HG03060 (cell line): ENCODE measurements at regions not wholly inside any gene's neighbourhood (a gene's known extent, or its start where the extent isn't known, plus 50 kb on each side); places are given as distances from the start of the nearest gene placed in this dataset.
"Not testable (repeated sequence)": the region's sequence is repeated elsewhere in the genome, so short reads cannot be mapped to it uniquely, and the experiment has no call there.

Experiments
- ATAC-seq: cut with Tn5 transposase; IDR thresholded peaks from one replicate; pipeline ENCODE4 v1.9.1; 2021; ENCODE audit warnings: low read depth, moderate number of reproducible peaks; ENCODE audit not compliant: unreplicated experiment

DNA sequence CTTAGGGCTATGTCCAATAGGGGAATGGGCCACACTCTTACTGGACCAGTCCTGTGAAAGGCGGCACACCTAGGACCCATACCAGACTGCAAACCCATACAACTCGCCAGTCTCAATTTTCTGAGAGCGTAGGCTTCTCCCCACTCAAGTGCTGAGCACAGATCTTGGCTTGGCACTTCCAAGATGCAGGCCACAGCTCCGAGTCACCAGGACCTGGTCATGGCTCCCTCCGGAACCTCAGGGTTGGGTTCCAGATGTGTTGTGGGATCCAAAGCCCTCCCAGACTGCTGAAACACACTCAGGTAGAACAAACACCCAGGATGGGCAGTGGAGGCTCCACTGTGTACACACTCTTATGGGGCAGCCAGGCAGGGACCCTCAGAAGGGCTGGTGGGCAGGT, 103.3 kb downstream of the TMEM144 start:
- ATAC-seq, result no peak

DNA sequence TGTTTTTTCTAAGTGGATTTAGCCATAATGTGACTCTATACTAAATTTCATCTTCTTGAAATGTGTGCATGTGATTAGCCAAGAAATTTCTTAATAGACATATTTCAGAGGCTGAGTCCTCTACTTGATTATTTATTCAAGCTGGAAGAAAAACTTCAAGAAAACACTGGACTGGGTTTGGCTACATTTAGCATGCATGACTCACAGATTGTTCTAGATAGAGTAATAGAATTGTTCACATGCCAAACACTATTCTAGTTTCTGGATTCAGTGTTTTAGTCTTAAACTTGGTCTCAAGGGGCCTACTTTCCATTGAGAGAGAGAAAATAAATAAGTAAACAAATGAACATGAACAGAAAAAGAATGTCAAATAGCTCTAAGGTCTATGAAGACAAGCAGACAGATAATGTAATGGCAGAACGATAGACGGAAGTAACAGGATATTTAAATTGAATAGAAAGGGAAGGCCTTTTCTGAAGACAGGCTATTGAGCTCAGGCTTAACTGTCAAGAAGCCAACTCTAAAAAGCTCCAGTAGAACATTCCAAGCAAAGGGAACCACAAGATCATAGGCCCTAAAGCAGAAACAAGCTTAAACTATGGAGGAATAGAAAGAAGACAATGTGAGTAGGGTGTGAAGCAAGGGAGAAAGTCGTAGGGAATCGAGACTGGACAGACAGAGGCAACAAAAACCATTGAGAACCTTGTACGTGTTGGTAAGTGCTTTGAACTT, 104.6 kb downstream of the TMEM144 start:
- ATAC-seq, result no peak

DNA sequence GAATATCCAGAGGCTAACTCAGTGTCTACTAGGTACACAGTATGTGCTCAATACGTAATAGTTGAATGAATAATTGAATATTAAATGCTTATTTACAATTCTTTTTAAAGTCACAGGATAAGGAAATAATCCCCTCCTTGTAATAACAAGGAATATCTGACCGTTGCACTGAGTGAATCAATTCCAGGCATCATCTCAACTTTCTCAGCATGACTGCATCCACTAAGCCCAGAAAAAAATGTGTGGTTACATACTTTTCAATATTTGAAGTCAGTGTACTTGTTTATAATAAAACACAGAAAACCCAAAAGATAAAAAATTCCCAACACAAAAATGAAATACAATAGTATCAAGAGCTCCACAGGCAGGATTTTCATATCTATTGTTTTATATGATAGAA, 105.4 kb downstream of the TMEM144 start:
- ATAC-seq, result no peak

DNA sequence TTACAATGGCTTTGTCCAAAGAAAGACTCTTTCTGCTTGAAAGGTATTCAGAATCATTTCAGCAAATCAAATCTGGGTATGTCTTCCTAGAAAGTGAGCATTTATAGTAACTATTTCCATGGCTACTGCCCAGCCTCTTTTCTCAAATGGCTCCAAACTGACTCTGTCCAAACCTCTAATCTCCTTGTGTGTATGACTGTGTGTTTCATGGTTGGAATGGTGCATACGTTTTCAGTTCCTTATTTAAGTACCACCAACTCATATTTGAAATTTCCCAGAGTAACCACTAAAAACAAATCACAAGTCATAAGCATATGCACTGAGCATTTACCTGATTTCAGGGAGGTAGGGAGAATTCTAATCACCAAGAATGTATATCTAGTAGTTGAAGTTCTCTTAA, 106.0 kb downstream of the TMEM144 start:
- peak; percentile 47 for ATAC-seq

DNA sequence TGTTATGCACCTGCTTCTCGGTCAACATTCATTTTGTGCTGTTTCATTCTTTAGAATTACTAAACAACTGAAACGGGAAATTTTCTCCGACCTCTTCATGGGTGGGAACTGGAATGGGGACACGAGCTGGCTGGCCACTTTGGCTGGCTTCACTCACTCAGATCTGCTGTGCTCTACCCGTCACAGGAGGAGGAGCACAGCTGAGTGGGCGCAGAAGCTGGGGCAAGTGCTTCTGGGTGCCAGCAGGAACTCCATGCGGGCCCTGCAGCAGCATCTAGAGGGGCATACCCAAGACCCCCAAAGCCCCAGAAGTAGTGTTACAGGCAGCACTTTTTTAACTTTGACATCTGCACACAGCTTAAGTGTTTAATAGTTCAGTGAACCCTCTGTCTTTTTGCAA, 109.6 kb downstream of the TMEM144 start:
- no peak for ATAC-seq

DNA sequence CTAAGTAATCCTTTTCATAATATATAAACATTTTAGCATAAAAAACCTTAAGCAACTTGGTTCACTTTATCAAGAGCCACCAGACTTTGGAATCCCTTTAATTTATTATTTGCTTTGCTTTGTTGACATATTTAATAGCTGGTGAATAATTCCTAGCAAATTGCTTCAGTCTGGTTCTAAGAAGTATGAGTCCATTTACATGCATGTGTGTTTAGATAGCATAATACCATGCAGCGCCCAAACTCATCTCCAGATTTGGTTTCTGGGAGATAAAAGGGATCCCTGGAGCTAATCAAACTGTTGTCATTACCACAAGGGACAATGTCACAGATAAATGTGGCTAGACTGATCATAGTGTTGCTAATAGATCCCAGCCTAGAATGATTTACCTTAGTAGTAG, 111.8 kb downstream of the TMEM144 start:
- ATAC-seq, result no peak

DNA sequence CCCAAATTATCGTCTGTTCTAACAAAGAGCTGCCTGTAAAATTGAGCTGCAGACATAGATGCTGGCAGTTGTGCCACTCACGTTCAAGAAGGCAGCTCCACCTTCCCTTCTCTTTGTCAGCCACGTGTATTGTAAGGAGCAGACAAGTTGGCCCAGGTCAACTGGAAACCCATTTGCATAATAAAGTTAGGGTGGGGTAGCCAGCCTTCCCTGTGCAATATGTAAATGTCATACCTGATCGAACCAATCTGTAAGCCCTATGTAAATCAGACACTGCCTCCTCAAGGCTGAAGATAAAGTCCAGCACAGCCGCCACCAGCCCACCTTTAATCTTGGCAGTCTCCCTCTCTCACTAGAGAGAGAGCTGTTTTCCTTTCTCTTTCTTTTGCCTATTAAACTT, 117.2 kb downstream of the TMEM144 start:
- ATAC-seq, result no peak

DNA sequence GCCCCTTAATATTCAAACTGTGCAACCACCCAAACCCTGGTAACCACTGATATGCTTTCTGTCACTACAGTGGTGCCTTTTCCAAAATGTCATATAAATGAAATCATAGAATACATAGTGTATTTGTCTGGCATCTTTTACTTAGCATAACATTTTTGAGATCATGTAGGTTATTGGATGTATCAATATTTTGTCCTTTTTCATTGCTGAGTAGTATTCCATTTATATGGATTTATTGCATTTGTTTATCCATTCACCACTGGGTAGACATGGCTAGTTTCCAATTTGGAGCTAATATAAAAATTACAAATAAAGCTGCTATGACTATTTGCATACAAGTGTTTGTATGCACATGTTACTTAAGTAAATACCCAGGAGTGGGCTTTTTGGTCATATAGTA, 121.6 kb downstream of the TMEM144 start:
- no peak for ATAC-seq

DNA sequence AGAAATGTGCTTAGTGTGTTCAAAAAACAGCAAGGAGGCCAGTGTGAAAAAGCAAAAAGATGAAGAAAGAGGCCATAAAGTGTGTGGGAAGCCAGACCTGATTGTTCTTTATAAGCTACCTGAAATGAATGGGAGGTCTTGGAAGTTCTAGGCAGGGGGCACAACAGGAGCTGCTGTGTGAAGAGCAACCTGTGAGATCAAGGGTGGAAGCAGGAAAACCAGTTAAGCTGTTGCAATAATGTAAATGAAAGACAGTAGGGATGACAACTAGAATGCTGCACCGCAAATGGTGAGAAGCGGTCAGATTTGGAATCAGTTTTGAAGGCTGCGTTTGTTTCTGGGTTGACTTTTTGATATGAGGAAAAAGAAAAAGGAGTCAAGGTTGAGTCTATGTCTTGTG, 123.5 kb downstream of the TMEM144 start:
- no peak for ATAC-seq

DNA sequence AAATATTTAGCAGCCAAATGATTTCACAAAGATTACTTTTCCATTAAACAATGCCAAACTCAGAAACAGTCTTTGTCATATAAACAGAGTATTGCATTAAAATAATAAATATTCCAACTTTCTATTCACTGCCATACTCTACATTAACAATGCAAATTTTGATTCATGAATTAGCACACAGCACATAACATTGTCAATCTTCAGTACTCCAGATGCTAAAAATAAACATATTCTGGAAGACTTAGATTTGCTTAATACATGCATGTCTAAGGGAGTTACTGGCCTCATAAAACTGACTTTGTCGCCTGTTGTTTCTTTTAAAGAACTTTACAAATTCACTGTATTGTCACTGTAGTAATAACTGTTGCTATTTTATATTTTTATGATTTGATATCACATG, 131.6 kb downstream of the TMEM144 start:
- ATAC-seq, result no peak

DNA sequence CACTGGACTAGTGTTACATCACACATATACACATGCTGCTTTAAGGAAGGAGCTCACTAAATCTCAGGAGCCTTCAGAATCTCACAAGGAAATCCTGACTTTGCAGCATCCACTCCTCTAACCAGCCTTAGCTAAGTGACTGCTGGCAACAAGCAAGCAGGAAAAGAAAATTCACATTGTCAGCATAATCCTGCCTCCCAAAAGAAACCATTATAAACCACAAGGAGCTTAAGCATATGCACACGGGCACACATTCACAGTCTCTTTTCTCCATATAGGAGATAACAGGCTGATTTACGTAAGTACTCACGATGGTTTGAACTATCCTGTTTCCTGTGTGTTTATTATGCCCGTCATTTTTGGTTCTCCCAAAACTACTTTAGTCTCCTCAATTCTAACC, 136.3 kb downstream of the TMEM144 start:
- no peak for ATAC-seq

DNA sequence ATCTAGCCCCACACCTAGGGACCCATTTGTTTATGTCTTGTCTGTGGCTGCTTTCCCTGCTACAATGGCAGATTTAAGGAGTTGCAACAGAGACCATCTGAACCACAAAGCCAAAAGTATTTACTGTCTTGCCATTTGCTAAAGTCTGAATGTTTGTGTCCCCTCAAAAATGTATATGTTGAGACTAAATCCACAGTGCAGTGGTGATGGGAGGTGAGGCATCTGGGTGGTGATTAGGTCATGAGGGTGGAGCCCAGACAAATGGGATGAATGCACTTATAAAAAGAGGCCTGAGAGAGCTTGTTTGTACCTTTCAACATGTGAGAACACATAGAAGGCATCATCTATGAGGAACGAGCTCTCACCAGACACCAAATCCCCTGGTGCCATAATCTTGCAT, 137.3 kb downstream of the TMEM144 start:
- no peak for ATAC-seq

DNA sequence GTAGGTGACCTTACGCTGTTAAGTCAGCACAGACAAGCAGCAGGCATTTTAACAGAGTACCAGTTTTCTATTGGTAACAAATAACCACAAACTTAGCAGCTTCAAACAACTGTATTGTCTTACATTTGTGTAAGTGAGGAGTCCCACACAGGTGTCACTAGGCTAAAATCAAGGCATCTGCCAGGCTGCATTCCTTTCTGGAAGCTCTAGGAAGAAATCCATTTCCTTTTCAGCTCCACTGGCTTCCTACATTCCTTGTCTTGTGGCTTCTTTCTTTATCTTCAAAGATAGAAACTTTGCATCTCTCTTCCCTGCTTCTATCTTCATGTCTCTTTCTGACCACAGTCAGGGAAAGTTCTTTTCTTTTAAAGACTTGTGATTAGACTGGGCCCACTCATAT, 139.9 kb downstream of the TMEM144 start:
- ATAC-seq, result no peak

DNA sequence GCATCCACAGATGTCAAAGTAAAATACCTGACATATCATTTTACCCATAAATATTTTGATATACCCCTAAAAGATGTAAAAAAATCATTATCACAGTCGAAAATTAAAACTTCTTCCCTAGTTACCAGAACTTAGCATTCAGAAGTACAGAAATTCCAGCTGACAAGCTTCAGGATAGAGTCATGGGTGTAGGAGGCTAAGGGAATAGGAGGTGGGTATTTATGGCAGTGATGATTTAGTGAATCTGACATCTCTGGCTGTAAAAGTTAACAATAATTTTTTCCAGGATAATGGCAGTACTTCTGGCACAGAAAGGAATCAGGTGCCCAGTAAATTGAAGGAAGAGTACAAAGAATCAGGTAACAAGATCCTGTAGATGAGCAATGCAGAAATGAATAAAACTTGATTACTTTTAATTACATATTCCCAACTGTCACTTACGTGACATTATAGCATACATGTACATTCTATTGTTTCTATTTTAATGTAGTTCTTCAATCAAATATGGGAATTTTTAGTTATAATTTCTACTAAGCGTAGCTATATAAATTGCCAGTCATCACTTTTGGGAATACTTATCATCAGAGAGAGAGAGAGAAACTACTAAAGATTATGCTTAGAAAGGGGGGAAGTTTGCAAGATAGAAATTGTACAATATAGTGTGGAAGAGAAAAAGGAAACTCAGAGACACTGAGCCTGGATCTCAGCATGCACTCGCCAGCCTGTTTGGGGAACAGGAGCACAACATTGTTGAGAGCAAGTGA, 143.4 kb downstream of the TMEM144 start:
- ATAC-seq, result no peak

DNA sequence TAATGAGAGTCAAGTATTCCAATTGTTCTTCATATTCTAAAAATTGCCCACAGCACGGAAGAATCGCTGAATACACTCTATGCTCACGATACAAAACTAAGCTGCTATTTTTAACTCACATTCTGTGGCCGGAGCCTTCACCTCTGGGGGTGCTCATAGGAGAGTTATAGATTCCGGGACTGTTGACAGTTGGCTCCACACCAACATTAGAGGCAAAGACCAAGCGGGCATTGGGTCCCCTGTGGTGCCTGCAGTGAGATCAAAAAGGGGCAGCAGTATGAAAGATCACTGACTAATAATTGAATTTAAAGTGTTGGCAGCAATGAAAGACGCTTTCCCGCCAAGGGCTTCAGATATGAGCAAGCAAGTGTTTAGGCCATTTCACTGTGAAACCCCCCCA, 146.0 kb downstream of the TMEM144 start:
- ATAC-seq, result no peak

DNA sequence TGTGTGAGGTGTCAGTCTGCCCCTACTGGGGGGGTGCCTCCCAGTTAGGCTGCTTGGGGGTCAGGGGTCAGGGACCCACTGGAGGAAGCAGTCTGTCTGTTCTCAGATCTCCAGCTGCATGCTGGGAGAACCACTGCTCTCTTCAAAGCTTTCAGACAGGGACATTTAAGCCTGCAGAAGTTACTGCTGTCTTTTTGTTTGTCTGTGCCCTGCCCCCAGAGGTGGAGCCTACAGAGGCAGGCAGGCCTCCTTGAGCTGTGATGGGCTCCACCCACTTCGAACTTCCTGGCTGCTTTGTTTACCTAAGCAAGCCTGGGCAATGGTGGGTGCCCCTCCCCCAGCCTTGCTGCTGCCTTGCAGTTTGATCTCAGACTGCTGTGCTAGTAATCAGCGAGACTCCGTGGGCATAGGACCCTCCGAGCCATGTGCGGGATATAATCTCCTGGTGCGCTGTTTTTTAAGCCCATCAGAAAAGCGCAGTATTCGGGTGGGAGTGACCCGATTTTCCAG, 153.7 kb upstream of the RXFP1 start:
- not testable (repeated sequence) for ATAC-seq

DNA sequence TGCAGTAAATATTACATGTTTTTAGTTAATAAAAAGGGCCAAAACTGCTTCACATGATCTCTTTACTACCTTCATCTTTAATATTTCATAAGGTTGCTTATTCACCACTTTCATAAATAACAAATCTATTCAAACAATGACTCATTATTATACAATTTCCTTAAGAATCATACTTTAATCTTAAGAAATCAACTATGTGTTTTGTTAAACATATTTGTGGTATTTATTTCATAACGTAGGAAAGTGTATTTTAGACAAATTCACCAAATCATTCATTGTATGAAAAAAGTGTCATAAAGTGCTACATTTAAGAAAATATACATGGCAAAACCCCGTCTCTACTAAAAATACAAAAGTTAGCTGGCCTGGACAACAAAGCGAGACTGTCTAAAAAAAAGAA, 150.5 kb upstream of the RXFP1 start:
- no peak for ATAC-seq

DNA sequence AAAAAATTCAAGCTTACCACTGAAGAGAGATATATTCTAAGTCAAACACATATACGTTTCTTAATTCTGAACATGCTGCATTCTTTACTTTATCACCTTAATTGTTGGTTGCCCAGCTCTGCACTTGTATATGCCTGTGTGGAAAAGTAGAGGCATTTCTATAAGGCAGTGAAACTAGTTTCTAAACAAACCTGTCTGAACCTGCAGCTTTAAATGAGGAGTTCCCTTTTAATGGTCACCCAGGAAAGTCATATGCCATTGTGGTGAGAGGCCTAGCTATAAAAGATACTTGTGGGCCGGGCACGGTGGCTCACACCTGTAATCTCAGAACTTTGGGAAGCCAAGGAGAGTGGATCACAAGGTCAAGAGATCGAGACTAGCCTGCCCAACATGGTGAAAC, 147.4 kb upstream of the RXFP1 start:
- no peak for ATAC-seq

DNA sequence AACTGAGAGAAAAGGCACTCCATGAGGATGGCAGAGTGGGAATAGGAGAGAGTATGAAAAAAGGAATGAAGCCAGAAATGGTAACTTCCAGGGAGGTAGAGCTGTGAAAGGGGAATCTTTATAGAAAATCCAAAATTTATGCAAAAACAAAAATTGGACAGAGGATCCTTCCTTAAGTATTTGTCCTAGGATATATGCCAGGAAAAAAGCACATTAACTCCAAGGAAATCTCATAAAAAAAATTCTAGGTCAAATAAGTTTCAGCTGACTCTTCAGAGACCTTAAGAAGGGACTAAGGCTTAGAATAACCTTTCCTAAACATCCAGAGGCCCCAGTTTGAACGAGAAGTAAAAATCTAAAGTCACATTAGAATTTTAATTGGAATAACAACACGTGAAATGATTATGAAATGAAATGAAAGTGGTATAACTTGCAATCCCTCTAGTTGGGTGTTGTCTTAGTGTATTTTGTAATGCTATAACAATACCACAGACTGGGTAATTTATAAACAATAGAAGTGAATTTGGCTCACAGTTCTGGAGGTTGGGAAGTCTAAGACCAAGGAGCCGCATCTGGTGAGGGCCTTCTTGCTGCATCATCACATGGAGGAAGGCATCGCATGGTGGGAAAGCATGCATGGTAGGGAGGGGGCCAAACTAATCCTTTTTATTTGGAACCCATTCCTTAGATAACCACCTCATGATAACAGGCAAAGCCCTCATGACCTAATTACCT, 145.4 kb upstream of the RXFP1 start:
- no peak for ATAC-seq

DNA sequence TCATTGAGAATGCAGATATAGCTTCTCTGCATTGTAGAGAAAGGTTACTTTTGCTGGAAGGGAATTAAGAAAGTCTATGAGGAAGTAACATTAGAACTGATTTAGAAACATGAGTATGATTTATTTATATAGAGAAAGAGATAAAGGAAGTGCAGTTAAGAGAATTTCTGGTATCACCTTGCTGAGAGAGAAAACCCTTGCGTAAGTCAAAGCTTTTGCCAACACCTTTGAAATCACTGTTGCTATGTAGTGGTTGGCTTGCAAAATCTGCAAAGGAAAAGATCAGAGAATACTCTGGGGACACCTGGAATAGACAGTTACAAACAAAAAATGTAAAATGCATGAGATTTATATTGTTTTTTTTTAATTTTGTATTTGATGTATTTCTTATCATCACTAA, 137.3 kb upstream of the RXFP1 start:
- ATAC-seq, result no peak

DNA sequence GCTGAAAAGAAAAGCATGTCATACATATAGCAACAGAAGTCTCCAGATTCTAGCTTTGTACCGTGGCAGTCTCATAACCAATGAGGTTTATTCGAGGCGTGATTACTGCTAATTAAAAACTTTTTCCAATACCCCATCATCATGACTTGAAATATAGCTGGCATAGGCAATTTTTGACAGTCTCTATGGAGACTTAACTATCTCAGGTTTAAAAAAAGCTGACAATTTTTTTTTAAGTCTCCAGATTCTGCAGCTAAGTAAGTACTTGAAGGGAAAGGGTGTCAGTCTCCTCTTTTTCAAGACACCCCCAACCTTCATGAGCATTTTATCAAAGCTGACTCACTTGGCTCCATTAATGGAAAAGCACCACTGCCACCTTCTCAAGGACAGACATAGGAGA, 126.3 kb upstream of the RXFP1 start:
- ATAC-seq, result no peak
